NCI-H146 (cell line): ENCODE measurements at regions not wholly inside any gene's neighbourhood (a gene's known extent, or its start where the extent isn't known, plus 50 kb on each side); places are given as distances from the start of the nearest gene placed in this dataset.

Experiments
- DNase-seq: peaks from one replicate; lab custom pipeline; 2025; lab: John Stamatoyannopoulos, UW

- DNase-seq = no peak
Measured at GRCh38 chr1:2934156-2934540, 87.1 kb upstream of the ACTRT2 start.

- DNase-seq = no peak
Measured at GRCh38 chr1:2934642-2935081, 86.6 kb upstream of the ACTRT2 start.

GRCh38 chr1:2935184-2935583, 86.1 kb upstream of the ACTRT2 start:
- DNase-seq = no peak

- DNase-seq = no peak
Measured at GRCh38 chr1:2935751-2936390, 85.4 kb upstream of the ACTRT2 start.

- no peak for DNase-seq
Measured at GRCh38 chr1:2936559-2937515, 84.4 kb upstream of the ACTRT2 start.

GRCh38 chr1:2937805-2938204, 83.5 kb upstream of the ACTRT2 start:
- no peak for DNase-seq

- DNase-seq = no peak
Measured at GRCh38 chr1:2939041-2939552, 82.2 kb upstream of the ACTRT2 start.

GRCh38 chr1:2940178-2940577, 81.1 kb upstream of the ACTRT2 start:
- DNase-seq = no peak

GRCh38 chr1:2941040-2941439, 80.2 kb upstream of the ACTRT2 start:
- DNase-seq = no peak

GRCh38 chr1:2941907-2942306, 79.4 kb upstream of the ACTRT2 start:
- DNase-seq = no peak

GRCh38 chr1:2942410-2942809, 78.9 kb upstream of the ACTRT2 start:
- no peak for DNase-seq

- DNase-seq = no peak
Measured at GRCh38 chr1:2943686-2944260, 77.5 kb upstream of the ACTRT2 start.

GRCh38 chr1:2944705-2945104, 76.6 kb upstream of the ACTRT2 start:
- no peak for DNase-seq

GRCh38 chr1:2945821-2946231, 75.4 kb upstream of the ACTRT2 start:
- no peak for DNase-seq

- no peak for DNase-seq
Measured at GRCh38 chr1:2946291-2946690, 75.0 kb upstream of the ACTRT2 start.

GRCh38 chr1:2946999-2947690, 74.1 kb upstream of the ACTRT2 start:
- DNase-seq = no peak

- DNase-seq = no peak
Measured at GRCh38 chr1:2948001-2948750, 73.1 kb upstream of the ACTRT2 start.

- no peak for DNase-seq
Measured at GRCh38 chr1:2948751-2949680, 72.3 kb upstream of the ACTRT2 start.

GRCh38 chr1:2949966-2950925, 71.0 kb upstream of the ACTRT2 start:
- DNase-seq = no peak
